GM18520 (cell line): ENCODE measurements at regions not wholly inside any gene's neighbourhood (a gene's known extent, or its start where the extent isn't known, plus 50 kb on each side); places are given as distances from the start of the nearest gene placed in this dataset.

Experiments used
- ATAC-seq: cut with Tn5 transposase; IDR thresholded peaks from one replicate; pipeline ENCODE4 v1.9.1; 2021; ENCODE audit not compliant: unreplicated experiment

GRCh38 chr10:78868861-78869260 lies 199.9 kb upstream of the ZMIZ1 start:
- no peak for ATAC-seq

GRCh38 chr10:78869508-78870454 lies 199.0 kb upstream of the ZMIZ1 start:
- no peak for ATAC-seq

- no peak for ATAC-seq
These were observed 198.3 kb upstream of the ZMIZ1 start for GRCh38 chr10:78870458-78870857.

GRCh38 chr10:78871796-78872195 lies 197.0 kb upstream of the ZMIZ1 start:
- no peak for ATAC-seq

- ATAC-seq = no peak
These were observed 195.4 kb upstream of the ZMIZ1 start for GRCh38 chr10:78873413-78873812.

GRCh38 chr10:78875331-78875877 lies 193.4 kb upstream of the ZMIZ1 start:
- no peak for ATAC-seq

- no peak for ATAC-seq
These were observed 192.8 kb upstream of the ZMIZ1 start for GRCh38 chr10:78875932-78876331.

GRCh38 chr10:78876449-78876848 lies 192.3 kb upstream of the ZMIZ1 start:
- no peak for ATAC-seq

- ATAC-seq = no peak
These were observed 189.1 kb upstream of the ZMIZ1 start for GRCh38 chr10:78879621-78880020.

GRCh38 chr10:78886129-78886528 lies 182.6 kb upstream of the ZMIZ1 start:
- ATAC-seq = no peak

- ATAC-seq = no peak
These were observed 179.2 kb upstream of the ZMIZ1 start for GRCh38 chr10:78889536-78890063.

GRCh38 chr10:78890506-78890905 lies 178.3 kb upstream of the ZMIZ1 start:
- ATAC-seq = no peak

- no peak for ATAC-seq
These were observed 177.0 kb upstream of the ZMIZ1 start for GRCh38 chr10:78891741-78892140.

- no peak for ATAC-seq
These were observed 176.2 kb upstream of the ZMIZ1 start for GRCh38 chr10:78892338-78893176.

- no peak for ATAC-seq
These were observed 175.5 kb upstream of the ZMIZ1 start for GRCh38 chr10:78893217-78893616.

GRCh38 chr10:78894089-78894840 lies 174.5 kb upstream of the ZMIZ1 start:
- no peak for ATAC-seq

- no peak for ATAC-seq
These were observed 173.9 kb upstream of the ZMIZ1 start for GRCh38 chr10:78894841-78895195.

GRCh38 chr10:78895469-78895868 lies 173.3 kb upstream of the ZMIZ1 start:
- no peak for ATAC-seq

GRCh38 chr10:78896159-78896928 lies 172.4 kb upstream of the ZMIZ1 start:
- ATAC-seq = no peak
